Loucy (cell line): ENCODE measurements at regions not wholly inside any gene's neighbourhood (a gene's known extent, or its start where the extent isn't known, plus 50 kb on each side); places are given as distances from the start of the nearest gene placed in this dataset.

Source experiments
- H2AFZ ChIP-seq: fragments of 200-600 bp; sonication (generic); 2 replicates; pipeline ENCODE4 v1.6.0; 2016; ENCODE audit warnings: antibody characterized with exemption, mild to moderate bottlenecking, low read length, moderate library complexity
- H3F3A ChIP-seq: fragments of 200-600 bp; 2 replicates; pipeline ENCODE4 v1.6.0; 2016; ENCODE audit warnings: antibody characterized with exemption, low read depth, mild to moderate bottlenecking
- H3K27me3 ChIP-seq: fragments of 200-600 bp; sonication (generic); 2 replicates; pipeline ENCODE4 v1.6.1; 2014; ENCODE audit warnings: low read length, mild to moderate bottlenecking; ENCODE audit not compliant: insufficient read depth, poor library complexity, severe bottlenecking
- H3K36me3 ChIP-seq: fragments of 200-600 bp; sonication (generic); 2 replicates; pipeline ENCODE4 v1.6.1; 2016; ENCODE audit warnings: low read length; ENCODE audit not compliant: insufficient read depth
- H3K4me1 ChIP-seq: fragments of 200-600 bp; sonication (generic); 2 replicates; pipeline ENCODE4 v1.5.1; 2014; ENCODE audit warnings: low read length, mild to moderate bottlenecking; ENCODE audit not compliant: insufficient read depth, poor library complexity, severe bottlenecking
- H3K4me2 ChIP-seq: fragments of 200-600 bp; sonication (generic); 2 replicates; pipeline ENCODE4 v1.6.0; 2014; ENCODE audit warnings: antibody characterized with exemption, low read length, low read depth, mild to moderate bottlenecking; ENCODE audit not compliant: poor library complexity, severe bottlenecking
- H3K4me3 ChIP-seq: fragments of 200-600 bp; sonication (generic); 2 replicates; pipeline ENCODE4 v1.5.1; 2014; ENCODE audit warnings: low read length, mild to moderate bottlenecking, mixed read lengths; ENCODE audit not compliant: poor library complexity, severe bottlenecking
- H3K79me2 ChIP-seq: fragments of 200-600 bp; sonication (generic); 2 replicates; pipeline ENCODE4 v1.6.1; 2014; ENCODE audit warnings: low read length; ENCODE audit not compliant: insufficient read depth
- H3K9ac ChIP-seq: fragments of 200-600 bp; sonication (generic); 2 replicates; pipeline ENCODE4 v1.6.0; 2014; ENCODE audit warnings: mild to moderate bottlenecking, low read depth, low read length, moderate library complexity; ENCODE audit not compliant: poor library complexity, severe bottlenecking
- H3K9me2 ChIP-seq: fragments of 200-600 bp; sonication (generic); replicated peaks from 2 replicates; pipeline ENCODE4 v1.6.1; 2016; ENCODE audit warnings: low read depth, low read length, mixed read lengths
- H3K9me3 ChIP-seq: fragments of 200-600 bp; sonication (generic); 2 replicates; pipeline ENCODE4 v1.6.1; 2014; ENCODE audit warnings: mild to moderate bottlenecking, antibody characterized with exemption, low read length, low read depth; ENCODE audit not compliant: insufficient read depth
- H4K20me1 ChIP-seq: fragments of 200-600 bp; sonication (generic); 2 replicates; pipeline ENCODE4 v1.6.0; 2014; ENCODE audit warnings: antibody characterized with exemption, low read length, mild to moderate bottlenecking; ENCODE audit not compliant: insufficient read depth, poor library complexity, severe bottlenecking
- EZH2phosphoT487 ChIP-seq: fragments of 200-600 bp; IDR thresholded peaks from 2 replicates; pipeline ENCODE4 v1.6.1; 2018; ENCODE audit warnings: antibody characterized with exemption, mild to moderate bottlenecking, moderate library complexity, borderline replicate concordance
- TF ChIP-seq, protein P1 (sequence below): fragments of 200-600 bp; sonication (generic); conservative IDR thresholded peaks from 2 replicates; pipeline ENCODE4 v1.5.1; 2014; ENCODE audit warnings: mild to moderate bottlenecking, antibody characterized with exemption, low read length

DNA sequence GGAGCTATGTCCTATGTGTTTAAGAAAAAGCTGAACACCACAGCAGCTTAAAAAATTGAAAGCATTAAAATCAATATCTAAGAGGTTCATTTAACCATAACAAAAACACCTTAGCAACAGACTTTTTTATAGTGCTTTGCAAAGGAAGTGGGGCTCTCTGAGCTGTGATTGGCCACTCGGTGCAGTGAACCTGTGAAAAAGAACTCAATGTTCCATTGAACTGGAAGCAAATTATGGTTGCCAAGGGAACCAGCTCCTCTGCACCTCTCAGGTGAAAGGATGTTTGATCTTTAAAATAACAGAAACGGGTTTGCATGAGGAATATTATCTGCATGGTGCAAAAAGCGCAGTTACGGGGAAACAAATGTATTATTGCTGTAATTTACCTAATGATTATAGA is 149.4 kb downstream of the SNAPC1 start:
- Histone ChIP-seq H3K9me2 (no peaks in the 10 kb centered on the region), H3K36me3 (no peaks in the 10 kb centered on the region), H3K79me2 (no peaks in the 10 kb centered on the region), H3K4me3 (no peak overlapping the region), H4K20me1 (no peaks in the 10 kb centered on the region), H3K27me3 (no peaks in the 10 kb centered on the region), H3F3A (no peaks in the 10 kb centered on the region), H3K9ac (no peak overlapping the region), H3K9me3 (no peaks in the 10 kb centered on the region), H2AFZ (no peak overlapping the region), H3K4me1 (no peaks in the 10 kb centered on the region), H3K4me2 (no peak overlapping the region)
- no peak for TF ChIP-seq EZH2phosphoT487
- TF ChIP-seq, protein P1, sequence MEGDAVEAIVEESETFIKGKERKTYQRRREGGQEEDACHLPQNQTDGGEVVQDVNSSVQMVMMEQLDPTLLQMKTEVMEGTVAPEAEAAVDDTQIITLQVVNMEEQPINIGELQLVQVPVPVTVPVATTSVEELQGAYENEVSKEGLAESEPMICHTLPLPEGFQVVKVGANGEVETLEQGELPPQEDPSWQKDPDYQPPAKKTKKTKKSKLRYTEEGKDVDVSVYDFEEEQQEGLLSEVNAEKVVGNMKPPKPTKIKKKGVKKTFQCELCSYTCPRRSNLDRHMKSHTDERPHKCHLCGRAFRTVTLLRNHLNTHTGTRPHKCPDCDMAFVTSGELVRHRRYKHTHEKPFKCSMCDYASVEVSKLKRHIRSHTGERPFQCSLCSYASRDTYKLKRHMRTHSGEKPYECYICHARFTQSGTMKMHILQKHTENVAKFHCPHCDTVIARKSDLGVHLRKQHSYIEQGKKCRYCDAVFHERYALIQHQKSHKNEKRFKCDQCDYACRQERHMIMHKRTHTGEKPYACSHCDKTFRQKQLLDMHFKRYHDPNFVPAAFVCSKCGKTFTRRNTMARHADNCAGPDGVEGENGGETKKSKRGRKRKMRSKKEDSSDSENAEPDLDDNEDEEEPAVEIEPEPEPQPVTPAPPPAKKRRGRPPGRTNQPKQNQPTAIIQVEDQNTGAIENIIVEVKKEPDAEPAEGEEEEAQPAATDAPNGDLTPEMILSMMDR, result no peak

DNA sequence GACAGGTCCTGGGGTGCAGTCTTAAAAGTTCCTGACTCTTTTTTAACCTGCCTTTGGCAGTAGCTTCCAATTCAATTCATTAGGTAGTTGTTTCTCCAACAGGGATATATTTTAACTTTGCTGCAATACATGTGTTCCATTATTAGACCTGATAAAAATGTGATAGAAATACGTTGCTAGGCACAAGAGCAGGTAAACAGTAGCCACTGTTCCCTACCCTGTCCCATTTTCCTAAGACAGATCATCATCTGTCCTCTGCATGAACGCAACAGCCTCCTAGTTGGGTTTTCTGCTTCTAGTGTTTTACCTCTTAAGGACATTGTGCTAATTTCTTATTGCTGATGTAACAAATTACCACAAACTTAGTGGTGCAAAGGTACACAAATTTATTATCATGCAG is 156.8 kb downstream of the SNAPC1 start:
- Histone ChIP-seq H3K4me2 (no peak overlapping the region), H3K79me2 (no peaks in the 10 kb centered on the region), H3K36me3 (no peaks in the 10 kb centered on the region), H4K20me1 (no peaks in the 10 kb centered on the region), H3K9ac (no peak overlapping the region), H3K9me2 (no peaks in the 10 kb centered on the region), H3K9me3 (no peaks in the 10 kb centered on the region), H3F3A (no peaks in the 10 kb centered on the region), H3K27me3 (no peaks in the 10 kb centered on the region), H3K4me3 (no peak overlapping the region), H2AFZ (no peak overlapping the region), H3K4me1 (no peaks in the 10 kb centered on the region)
- TF ChIP-seq, protein P1, result no peak
- TF ChIP-seq EZH2phosphoT487, result no peak

DNA sequence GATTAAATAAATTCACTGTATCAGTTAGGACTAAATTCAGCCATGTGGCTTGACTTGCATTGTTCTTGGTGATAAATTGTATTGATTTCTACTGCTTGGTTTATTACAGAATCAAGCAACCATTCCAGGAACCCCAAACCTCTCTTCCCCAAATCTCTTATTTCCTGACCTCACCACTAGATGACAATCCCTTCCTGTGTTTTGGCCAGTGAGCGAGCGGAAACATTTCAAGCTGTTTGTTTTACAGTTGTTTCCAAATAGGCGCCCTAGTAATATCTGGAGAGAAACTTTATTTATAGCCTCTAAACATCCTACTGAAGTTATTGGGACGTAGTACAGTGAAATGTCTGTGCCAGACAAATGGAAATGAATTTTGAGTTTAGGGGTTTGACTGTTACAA is 161.1 kb downstream of the SNAPC1 start:
- Histone ChIP-seq H3K36me3 (no peaks in the 10 kb centered on the region), H3K79me2 (no peaks in the 10 kb centered on the region), H3K4me2 (no peak overlapping the region), H3F3A (no peaks in the 10 kb centered on the region), H3K9ac (no peak overlapping the region), H3K4me1 (no peaks in the 10 kb centered on the region), H2AFZ (no peak overlapping the region), H3K27me3 (no peaks in the 10 kb centered on the region), H3K9me2 (no peaks in the 10 kb centered on the region), H4K20me1 (no peaks in the 10 kb centered on the region), H3K4me3 (no peak overlapping the region), H3K9me3 (no peaks in the 10 kb centered on the region)
- TF ChIP-seq EZH2phosphoT487, result no peak
- TF ChIP-seq, protein P1, result peak; percentile 22
